ENCODE measurements at regions not wholly inside any gene's neighbourhood (a gene's known extent, or its start where the extent isn't known, plus 50 kb on each side); places are given as distances from the start of the nearest gene placed in this dataset.

DNA sequence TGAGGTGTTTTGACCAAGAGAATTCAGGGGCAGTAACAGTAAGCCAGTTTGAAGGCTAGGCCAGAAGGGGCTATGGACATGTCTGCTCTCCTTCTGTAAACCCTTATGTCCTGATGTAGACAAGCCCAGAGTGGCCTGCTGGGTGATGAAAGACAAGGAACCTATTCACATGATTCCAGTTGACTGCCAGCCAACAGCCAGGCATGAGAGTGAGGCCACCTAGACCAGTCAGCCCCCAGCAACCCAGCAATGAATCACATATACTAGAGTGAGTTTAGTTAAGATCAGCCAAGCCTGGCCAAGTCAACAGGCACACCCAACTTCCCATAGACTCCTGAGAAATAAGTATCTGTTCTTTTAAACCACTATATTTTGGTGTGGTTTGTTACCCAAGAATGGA, 1889.7 kb upstream of the CELF4 start:
- TF ChIP-seq, protein P1, sequence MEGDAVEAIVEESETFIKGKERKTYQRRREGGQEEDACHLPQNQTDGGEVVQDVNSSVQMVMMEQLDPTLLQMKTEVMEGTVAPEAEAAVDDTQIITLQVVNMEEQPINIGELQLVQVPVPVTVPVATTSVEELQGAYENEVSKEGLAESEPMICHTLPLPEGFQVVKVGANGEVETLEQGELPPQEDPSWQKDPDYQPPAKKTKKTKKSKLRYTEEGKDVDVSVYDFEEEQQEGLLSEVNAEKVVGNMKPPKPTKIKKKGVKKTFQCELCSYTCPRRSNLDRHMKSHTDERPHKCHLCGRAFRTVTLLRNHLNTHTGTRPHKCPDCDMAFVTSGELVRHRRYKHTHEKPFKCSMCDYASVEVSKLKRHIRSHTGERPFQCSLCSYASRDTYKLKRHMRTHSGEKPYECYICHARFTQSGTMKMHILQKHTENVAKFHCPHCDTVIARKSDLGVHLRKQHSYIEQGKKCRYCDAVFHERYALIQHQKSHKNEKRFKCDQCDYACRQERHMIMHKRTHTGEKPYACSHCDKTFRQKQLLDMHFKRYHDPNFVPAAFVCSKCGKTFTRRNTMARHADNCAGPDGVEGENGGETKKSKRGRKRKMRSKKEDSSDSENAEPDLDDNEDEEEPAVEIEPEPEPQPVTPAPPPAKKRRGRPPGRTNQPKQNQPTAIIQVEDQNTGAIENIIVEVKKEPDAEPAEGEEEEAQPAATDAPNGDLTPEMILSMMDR (IDR thresholded peaks at IDR 0.05): no peak
- no peak for TF ChIP-seq POLR2A (IDR thresholded peaks at IDR 0.05)
- no peak for TF ChIP-seq POLR2AphosphoS5 (IDR thresholded peaks at IDR 0.05)
- TF ChIP-seq EP300 (IDR thresholded peaks at IDR 0.05): no peak
